HG02571 (cell line): ENCODE measurements at regions not wholly inside any gene's neighbourhood (a gene's known extent, or its start where the extent isn't known, plus 50 kb on each side); places are given as distances from the start of the nearest gene placed in this dataset.

Source experiments
- ATAC-seq: cut with Tn5 transposase; IDR thresholded peaks from one replicate; pipeline ENCODE4 v1.9.1; 2021; ENCODE audit warnings: mild to moderate bottlenecking, moderate library complexity; ENCODE audit not compliant: unreplicated experiment

GRCh38 chr2:5751873-5752482, 59.8 kb downstream of the SOX11 start:
- no peak for ATAC-seq

GRCh38 chr2:5756272-5756671, 64.1 kb downstream of the SOX11 start:
- no peak for ATAC-seq

DNA sequence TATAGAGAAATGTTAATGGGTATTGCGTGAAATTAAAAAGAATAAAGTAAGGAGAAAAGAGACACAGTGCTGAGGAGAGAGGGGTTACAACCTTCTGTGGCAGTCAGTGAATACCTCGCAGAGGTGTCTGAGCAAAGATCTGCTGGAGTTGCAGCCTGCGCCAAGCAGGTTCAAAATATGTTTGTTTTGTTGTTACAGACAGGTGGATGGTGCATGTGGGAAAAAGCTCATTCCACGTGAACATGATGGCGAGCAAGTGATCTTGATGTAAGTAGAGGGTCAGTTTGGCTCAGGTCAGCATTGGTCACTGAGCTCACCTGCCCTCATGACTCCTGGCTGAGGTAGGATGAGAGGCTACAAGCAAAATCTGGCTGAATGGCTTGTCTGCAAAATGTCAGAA, 66.2 kb downstream of the SOX11 start:
- no peak for ATAC-seq

- ATAC-seq: no peak
Measured at GRCh38 chr2:5759949-5760348, 67.8 kb downstream of the SOX11 start.

- ATAC-seq: no peak
Measured at GRCh38 chr2:5763531-5763930, 71.3 kb downstream of the SOX11 start.

- no peak for ATAC-seq
Measured at GRCh38 chr2:5764041-5764440, 71.9 kb downstream of the SOX11 start.

DNA sequence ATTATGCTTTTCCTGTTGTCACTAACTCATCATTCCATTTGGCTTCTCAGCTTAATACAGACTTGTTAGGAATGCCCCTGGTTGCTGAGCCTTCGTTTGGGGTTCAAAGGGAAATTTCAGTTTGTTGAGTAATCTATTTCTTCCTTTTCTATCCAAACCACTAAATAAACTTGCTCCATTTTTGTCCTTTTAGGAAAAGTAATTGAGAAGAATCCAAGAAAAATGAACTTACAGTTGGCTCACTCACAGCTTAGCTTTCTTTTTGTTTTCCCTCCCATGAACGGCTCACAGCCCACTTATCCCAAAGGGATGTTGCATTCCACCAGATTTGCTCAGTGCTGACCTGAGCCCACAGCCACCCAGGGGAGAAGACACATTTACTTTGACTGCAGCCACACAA, 73.9 kb downstream of the SOX11 start:
- ATAC-seq: no peak

DNA sequence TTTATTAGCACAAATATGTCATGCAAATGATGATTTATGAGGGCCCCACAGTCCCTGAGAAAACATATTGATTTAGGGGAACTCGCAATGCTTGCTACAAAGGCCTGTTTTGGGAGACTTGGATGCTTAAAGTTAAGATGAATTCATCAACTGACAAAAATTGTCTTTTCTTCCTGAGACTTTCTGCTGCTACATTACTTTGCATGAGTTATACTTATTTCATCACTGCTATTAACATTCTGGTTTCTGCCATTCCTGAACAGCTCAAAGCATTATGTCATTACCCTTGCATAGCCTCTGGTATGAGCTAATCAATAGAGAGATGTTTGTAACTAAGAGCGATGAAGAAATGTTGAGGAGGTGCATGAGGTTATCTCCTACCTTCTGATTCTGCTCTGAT, 74.4 kb downstream of the SOX11 start:
- no peak for ATAC-seq

DNA sequence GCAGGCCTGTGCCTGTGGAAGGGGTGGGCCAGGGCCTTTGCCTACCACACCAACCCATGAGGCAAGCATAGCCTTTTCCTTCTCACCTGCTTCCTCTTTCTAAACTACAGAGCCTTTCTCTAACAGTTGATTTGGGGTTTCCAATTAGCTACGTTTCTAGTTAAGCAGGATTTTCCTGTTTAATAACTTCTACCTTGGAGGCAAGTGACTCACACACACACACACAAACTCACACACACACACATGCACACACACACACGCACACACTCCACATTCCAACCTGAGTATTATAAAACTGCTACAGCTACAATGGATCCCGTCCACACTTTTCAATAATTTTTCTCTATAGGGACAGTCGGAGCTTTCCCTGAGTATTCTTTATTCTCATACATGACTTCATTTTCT, 84.9 kb downstream of the SOX11 start:
- no peak for ATAC-seq

DNA sequence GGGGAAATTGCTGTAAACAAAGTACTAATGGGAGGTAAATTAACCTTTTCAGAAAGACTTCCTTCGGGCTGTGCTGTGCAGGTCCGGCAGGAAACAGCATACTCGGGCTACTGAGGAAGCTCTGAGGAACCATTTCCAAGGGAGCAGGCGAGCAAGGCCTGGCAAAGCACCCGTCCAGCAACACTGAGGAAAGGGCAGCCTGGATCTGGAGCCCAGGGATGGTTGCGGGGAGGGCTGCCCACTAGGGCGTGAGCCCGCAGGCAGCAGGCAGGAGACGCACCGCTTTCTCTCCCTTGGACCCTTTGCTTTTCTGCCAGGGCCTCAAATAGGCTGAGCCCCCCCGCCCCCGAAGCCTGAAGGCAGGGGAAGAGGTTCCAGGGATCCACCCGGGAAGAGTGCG, 89.5 kb downstream of the SOX11 start:
- no peak for ATAC-seq

DNA sequence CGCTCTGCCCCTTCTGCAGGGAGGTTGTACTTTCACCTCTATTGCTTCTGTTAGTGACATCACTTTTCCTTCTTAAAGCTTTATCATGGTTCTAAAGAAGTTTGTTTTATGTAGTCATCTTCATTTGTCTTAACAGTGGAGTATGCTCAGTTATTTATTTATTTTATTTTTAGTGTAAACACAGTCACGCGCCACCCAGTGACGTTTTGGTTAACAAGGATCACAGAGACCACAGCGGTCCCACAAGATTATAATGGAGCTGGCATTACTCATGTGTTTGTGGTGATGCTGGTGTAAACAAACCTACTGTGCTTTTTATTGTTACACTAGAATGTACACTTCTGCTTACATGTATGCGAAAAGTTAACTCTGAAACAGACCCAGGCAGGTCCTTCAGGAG, 89.9 kb downstream of the SOX11 start:
- ATAC-seq: no peak

GRCh38 chr2:5788447-5788846, 96.3 kb downstream of the SOX11 start:
- no peak for ATAC-seq

DNA sequence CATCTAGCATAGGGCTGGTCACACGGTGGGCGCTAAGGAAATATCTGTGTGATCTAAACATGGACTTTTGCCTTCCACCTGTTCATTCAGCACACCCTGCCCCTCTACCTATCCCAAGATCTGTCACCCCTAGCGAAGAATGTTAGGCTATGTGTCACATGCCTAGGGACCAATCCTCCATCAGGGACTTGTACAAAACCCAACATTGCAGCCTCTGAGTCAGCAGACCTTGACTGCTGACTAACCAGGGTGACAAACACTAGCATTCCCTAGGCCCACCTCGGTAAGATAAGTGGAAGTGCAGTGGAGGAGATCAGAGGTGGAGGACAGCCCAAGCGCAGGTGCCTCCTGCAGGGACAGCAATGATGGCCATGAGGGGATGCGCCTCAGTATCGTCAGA, 99.2 kb downstream of the SOX11 start:
- ATAC-seq: no peak

- no peak for ATAC-seq
Measured at GRCh38 chr2:5794012-5794411, 101.8 kb downstream of the SOX11 start.

GRCh38 chr2:5798084-5798483, 105.9 kb downstream of the SOX11 start:
- no peak for ATAC-seq

DNA sequence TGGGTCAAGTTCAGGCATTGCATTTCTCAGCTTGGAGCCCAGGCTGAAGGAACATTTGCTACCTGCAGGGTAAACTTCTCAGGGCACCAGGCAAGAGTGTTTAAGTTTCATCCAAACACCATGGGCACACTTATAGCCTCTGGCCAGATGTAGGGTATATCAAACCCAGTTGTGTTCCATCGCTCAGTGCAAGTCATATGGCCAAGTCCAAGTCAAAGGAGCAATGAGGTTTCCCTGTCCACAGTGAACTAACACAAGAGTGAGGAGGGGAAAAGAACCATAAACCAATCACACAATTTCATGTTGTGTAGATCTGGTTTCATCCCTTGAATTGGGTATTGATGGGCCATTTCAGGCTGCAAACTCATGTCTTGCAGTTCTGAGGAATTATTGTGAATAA, 107.2 kb downstream of the SOX11 start:
- ATAC-seq: no peak

DNA sequence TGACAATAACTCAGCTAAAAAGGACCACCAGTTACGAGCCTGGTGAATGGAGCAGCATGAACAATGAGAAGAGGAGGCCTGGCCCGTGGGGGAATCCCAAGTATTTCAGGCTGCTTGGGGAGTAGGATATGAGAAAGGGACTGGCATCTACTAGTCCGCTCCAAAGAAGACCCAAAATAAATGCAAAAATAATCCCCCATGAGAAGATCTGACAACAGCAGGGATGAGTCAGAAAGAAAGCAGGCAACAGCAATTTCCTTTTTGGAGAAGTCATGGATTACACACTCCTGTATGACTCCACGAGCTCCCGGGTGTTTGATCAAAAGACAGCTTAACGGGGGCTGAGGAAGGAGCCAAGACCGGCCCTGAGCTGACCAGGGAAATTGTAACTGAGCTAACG, 111.4 kb downstream of the SOX11 start:
- no peak for ATAC-seq

DNA sequence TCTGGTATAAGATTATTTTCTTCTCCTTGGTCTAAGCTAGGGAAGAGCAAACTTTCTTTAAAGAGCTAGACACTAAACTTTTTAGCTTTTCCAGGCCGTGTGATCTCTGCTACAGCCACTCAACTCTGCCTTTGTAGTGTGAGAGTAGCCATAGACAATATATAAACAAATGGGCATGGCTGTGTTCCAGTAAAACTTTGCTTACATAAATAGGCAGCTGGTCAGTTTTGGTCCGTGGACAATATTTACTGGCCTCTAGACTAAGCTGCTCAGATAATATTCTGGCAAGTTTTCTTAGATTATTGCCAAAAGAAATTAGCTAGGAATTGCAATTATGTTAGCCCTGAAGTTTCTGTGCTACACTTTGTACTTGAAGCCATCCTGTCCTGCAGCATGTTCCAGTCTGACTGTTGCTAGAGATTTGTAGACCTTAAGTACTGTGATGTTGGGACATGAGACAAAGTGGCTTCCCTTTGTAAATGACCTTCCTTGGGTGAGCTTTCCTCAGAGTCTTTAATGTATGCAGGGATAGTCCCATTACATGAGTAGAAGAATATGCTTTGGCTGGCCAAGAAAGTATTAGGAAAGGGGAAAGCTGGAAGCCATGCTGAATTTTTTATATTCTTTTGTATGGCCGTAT, 126.9 kb downstream of the SOX11 start:
- no peak for ATAC-seq

GRCh38 chr2:5824126-5824525, 131.9 kb downstream of the SOX11 start:
- ATAC-seq: no peak

DNA sequence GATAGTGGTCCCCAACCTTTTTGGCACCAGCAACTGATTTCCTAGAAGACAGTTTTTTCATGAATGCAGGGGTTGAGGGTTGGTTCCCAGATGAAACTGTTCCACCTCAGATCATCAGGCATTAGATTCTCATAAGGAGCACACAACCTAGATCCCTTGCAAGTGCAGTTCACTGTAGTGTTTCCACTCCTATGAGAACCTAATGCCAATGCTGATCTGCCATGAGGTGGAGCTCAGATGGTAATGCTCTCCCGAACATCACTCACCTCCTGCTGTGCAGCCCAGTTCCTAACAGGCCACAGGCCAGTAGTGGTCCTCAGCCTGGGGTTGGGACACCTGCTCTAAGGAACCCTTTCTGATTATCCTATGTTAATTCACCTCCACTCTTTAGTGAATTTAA, 133.5 kb downstream of the SOX11 start:
- no peak for ATAC-seq

- ATAC-seq: no peak
Measured at GRCh38 chr2:5826979-5827655, 134.9 kb downstream of the SOX11 start.

DNA sequence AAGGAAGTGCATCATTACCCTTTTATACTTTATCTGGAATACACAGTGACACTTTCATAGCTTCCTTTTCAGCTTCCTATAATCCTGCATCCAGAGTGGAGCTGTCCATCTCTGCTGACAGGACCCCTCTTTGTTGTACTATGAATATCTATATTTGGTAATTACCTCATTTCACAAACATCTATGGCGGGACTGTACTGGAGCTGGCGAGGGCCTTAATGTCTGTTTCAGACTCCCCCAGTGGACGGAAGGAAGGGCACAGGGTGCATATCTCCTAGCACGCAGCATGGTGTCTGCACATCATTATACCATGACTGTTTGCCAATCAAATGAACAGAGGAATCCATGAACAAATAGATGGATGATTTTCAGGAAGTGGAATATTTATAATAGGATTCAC, 142.3 kb downstream of the SOX11 start:
- ATAC-seq: no peak

GRCh38 chr2:5839550-5839949, 147.4 kb downstream of the SOX11 start:
- ATAC-seq: no peak
